PC-9 (cell line): ENCODE measurements at regions not wholly inside any gene's neighbourhood (a gene's known extent, or its start where the extent isn't known, plus 50 kb on each side); places are given as distances from the start of the nearest gene placed in this dataset.

Source experiments
- EZH2 ChIP-seq: fragments of 200-600 bp; sonication (generic); IDR thresholded peaks from 2 replicates; pipeline ENCODE4 v1.8.0; 2017; ENCODE audit warnings: antibody characterized with exemption, low read depth
- TF ChIP-seq, protein P1 (sequence below): fragments of 200-600 bp; sonication (generic); conservative IDR thresholded peaks from 2 replicates; pipeline ENCODE4 v1.6.1; 2017; ENCODE audit warnings: mixed run types, antibody characterized with exemption, mild to moderate bottlenecking, moderate library complexity

DNA sequence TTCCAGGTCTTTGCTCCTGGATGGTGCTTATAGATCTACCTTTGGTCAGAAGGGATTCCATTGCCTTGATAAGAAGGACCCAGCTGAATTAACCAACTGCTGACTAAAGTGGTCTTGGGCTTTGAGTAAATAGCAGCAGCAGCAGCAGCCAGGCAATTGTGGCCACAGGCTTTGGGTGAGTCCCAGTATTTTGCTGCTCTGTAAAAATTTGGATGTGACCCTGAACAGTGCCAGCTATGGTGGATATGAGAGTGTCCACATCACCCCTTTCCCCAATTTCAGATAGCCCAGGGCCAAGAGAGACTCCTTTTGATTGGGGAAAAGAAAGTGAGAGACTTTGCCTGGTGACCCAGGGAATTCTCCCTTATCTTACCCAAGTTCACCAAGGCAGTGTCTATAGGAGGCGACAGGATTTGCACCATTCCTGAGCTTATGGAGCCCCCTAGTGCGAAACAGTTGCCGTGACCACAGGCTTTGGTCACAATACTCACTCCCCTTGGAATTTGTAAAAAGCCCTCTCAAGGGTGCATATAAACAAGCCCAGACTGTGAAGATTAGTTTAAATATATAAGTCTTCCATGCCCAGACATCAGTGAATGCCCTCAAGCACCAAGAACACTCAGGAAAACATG, 518.0 kb downstream of the TMA16 start:
- TF ChIP-seq, protein P1, sequence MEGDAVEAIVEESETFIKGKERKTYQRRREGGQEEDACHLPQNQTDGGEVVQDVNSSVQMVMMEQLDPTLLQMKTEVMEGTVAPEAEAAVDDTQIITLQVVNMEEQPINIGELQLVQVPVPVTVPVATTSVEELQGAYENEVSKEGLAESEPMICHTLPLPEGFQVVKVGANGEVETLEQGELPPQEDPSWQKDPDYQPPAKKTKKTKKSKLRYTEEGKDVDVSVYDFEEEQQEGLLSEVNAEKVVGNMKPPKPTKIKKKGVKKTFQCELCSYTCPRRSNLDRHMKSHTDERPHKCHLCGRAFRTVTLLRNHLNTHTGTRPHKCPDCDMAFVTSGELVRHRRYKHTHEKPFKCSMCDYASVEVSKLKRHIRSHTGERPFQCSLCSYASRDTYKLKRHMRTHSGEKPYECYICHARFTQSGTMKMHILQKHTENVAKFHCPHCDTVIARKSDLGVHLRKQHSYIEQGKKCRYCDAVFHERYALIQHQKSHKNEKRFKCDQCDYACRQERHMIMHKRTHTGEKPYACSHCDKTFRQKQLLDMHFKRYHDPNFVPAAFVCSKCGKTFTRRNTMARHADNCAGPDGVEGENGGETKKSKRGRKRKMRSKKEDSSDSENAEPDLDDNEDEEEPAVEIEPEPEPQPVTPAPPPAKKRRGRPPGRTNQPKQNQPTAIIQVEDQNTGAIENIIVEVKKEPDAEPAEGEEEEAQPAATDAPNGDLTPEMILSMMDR = peak; percentile 53; the same call in 1 of the 2 replicates
- TF ChIP-seq EZH2 = no peak
